Neuronal stem cell (in vitro differentiated cells): ENCODE measurements at regions not wholly inside any gene's neighbourhood (a gene's known extent, or its start where the extent isn't known, plus 50 kb on each side); places are given as distances from the start of the nearest gene placed in this dataset.
A peak's percentile ranks its signal among the peaks of the same experiment; 100 is the strongest.
"Not testable (repeated sequence)": the region's sequence is repeated elsewhere in the genome, so short reads cannot be mapped to it uniquely, and the experiment has no call there.

Experiments used
- DNase-seq: peaks from one replicate; pipeline ENCODE4 v3.0.0-alpha.2; 2013; ENCODE audit warnings: low spot score
- H2AFZ ChIP-seq: one replicate; pipeline ENCODE4 v1.6.1; 2013; ENCODE audit warnings: mild to moderate bottlenecking, low read length, inconsistent platforms
- H2AK5ac ChIP-seq: 2 replicates; pipeline ENCODE4 v1.6.1; 2013; ENCODE audit warnings: low read depth, mild to moderate bottlenecking, inconsistent platforms, low read length, moderate library complexity, mixed read lengths
- H2BK120ac ChIP-seq: 2 replicates; pipeline ENCODE4 v1.6.1; 2013; ENCODE audit warnings: low read depth, mild to moderate bottlenecking, inconsistent platforms, low read length, moderate library complexity, mixed read lengths
- H2BK12ac ChIP-seq: one replicate; pipeline ENCODE4 v1.6.1; 2013; ENCODE audit warnings: low read length, inconsistent platforms
- H2BK15ac ChIP-seq: 2 replicates; pipeline ENCODE4 v1.6.1; 2013; ENCODE audit warnings: mild to moderate bottlenecking, low read length, inconsistent platforms, mixed read lengths
- H2BK5ac ChIP-seq: one replicate; pipeline ENCODE4 v1.6.1; 2013; ENCODE audit warnings: inconsistent platforms, mild to moderate bottlenecking, low read length, moderate library complexity
- H3K14ac ChIP-seq: one replicate; pipeline ENCODE4 v1.6.1; 2013; ENCODE audit warnings: low read length, inconsistent platforms
- H3K18ac ChIP-seq: 2 replicates; pipeline ENCODE4 v1.6.1; 2013; ENCODE audit warnings: low read length, inconsistent platforms
- H3K23ac ChIP-seq: 2 replicates; pipeline ENCODE4 v1.6.1; 2013; ENCODE audit warnings: low read depth, mild to moderate bottlenecking, mixed read lengths, low read length, inconsistent platforms; ENCODE audit not compliant: poor library complexity
- H3K27ac ChIP-seq: replicated peaks from 3 replicates; pipeline ENCODE4 v1.5.1; 2013; ENCODE audit warnings: low read length, inconsistent platforms
- H3K27me3 ChIP-seq, 3 experiments: 2 replicates each; pipeline ENCODE4 v1.6.1; 2013; ENCODE audit warnings: low read length in 3 of 3, mild to moderate bottlenecking in 2 of 3, inconsistent platforms in 1 of 3, low read depth in 1 of 3, mixed read lengths in 1 of 3, moderate library complexity in 1 of 3; ENCODE audit not compliant: control insufficient read depth in 3 of 3, insufficient read depth in 3 of 3
- H3K36me3 ChIP-seq, 2 donors: replicated peaks in 1 of 2; 2 replicates each; pipeline ENCODE4 v1.6.1; 2013; ENCODE audit warnings: low read length in 2 of 2; ENCODE audit not compliant: control insufficient read depth in 2 of 2, insufficient read depth in 2 of 2
- H3K4ac ChIP-seq: 2 replicates; pipeline ENCODE4 v1.6.1; 2013; ENCODE audit warnings: inconsistent platforms, mild to moderate bottlenecking, low read length, moderate library complexity
- H3K4me1 ChIP-seq, 2 donors: 1 replicate in 1 of 2; 2 replicates in 1 of 2; pipeline ENCODE4 v1.6.1; 2013; ENCODE audit warnings: low read length in 2 of 2, low read depth in 1 of 2; ENCODE audit not compliant: control insufficient read depth in 2 of 2, insufficient read depth in 1 of 2
- H3K4me2 ChIP-seq: one replicate; pipeline ENCODE4 v1.6.1; 2013; ENCODE audit warnings: mild to moderate bottlenecking, low read length, inconsistent platforms; ENCODE audit not compliant: insufficient read depth, poor library complexity, severe bottlenecking
- H3K4me3 ChIP-seq, 2 donors: 2 replicates each; pipeline ENCODE4 v1.5.1; 2013; ENCODE audit warnings: low read length in 2 of 2, mild to moderate bottlenecking in 2 of 2, inconsistent platforms in 1 of 2, moderate library complexity in 1 of 2
- H3K79me1 ChIP-seq: one replicate; pipeline ENCODE4 v1.6.1; 2013; ENCODE audit warnings: low read depth, mild to moderate bottlenecking, inconsistent platforms, low read length, moderate library complexity
- H3K9ac ChIP-seq: one replicate; pipeline ENCODE4 v1.6.1; 2013; ENCODE audit warnings: mild to moderate bottlenecking, low read depth, low read length, inconsistent platforms; ENCODE audit not compliant: poor library complexity
- H3K9me3 ChIP-seq, 2 donors: replicated peaks in 1 of 2; 2 replicates each; pipeline versions ENCODE3 to v1.6.1; 2013; ENCODE audit warnings: low read length in 2 of 2, mild to moderate bottlenecking in 2 of 2, inconsistent platforms in 1 of 2, low read depth in 1 of 2, mixed read lengths in 1 of 2, moderate library complexity in 1 of 2; ENCODE audit not compliant: control insufficient read depth in 2 of 2, insufficient read depth in 1 of 2
- H4K8ac ChIP-seq: one replicate; pipeline ENCODE4 v1.6.1; 2013; ENCODE audit warnings: low read depth, mild to moderate bottlenecking, inconsistent platforms, low read length, moderate library complexity
- H4K91ac ChIP-seq: one replicate; pipeline ENCODE4 v1.6.1; 2013; ENCODE audit warnings: low read length, low read depth, mild to moderate bottlenecking, inconsistent platforms; ENCODE audit not compliant: poor library complexity
- WGBS, 2 donors: extraction: QIAGEN DNeasy Blood & Tissue Kit; methylation state at CpG; one replicate each; pipeline ENCODE4 v1.1.7; 2013; ENCODE audit warnings: missing lambda C conversion rate in 2 of 2, mixed read lengths in 1 of 2; ENCODE audit not compliant: insufficient read length in 2 of 2, insufficient replicate concordance in 1 of 2; ENCODE audit errors: extremely low coverage in 2 of 2; 5-methylcytosine and 5-hydroxymethylcytosine counted together

GRCh38 chr2:91422102-91422501, 2730.6 kb downstream of the RPIA start:
- not testable (repeated sequence) for H3K27ac ChIP-seq, H2BK15ac ChIP-seq, H3K9ac ChIP-seq, H3K27me3 ChIP-seq, H3K4me2 ChIP-seq, DNase-seq, H4K91ac ChIP-seq, H3K18ac ChIP-seq, H2BK5ac ChIP-seq, H3K14ac ChIP-seq, H2BK120ac ChIP-seq, H3K9me3 ChIP-seq, H3K4me3 ChIP-seq, H3K4ac ChIP-seq, H2BK12ac ChIP-seq, H3K4me1 ChIP-seq, H3K23ac ChIP-seq, H4K8ac ChIP-seq, H3K36me3 ChIP-seq, H2AK5ac ChIP-seq, H3K79me1 ChIP-seq, H2AFZ ChIP-seq
- WGBS, 2 donors = no CpG with 5 or more reads among the region's 19 CpGs

GRCh38 chr2:91427148-91427547, 2735.7 kb downstream of the RPIA start:
- not testable (repeated sequence) for H3K4me1 ChIP-seq, DNase-seq, H3K4me3 ChIP-seq, H4K8ac ChIP-seq, H3K4me2 ChIP-seq, H3K27ac ChIP-seq, H2AFZ ChIP-seq, H3K9ac ChIP-seq, H3K79me1 ChIP-seq, H2BK5ac ChIP-seq, H3K36me3 ChIP-seq, H3K27me3 ChIP-seq, H4K91ac ChIP-seq, H2BK15ac ChIP-seq, H3K4ac ChIP-seq, H3K14ac ChIP-seq, H3K23ac ChIP-seq, H2BK12ac ChIP-seq, H2AK5ac ChIP-seq, H2BK120ac ChIP-seq, H3K9me3 ChIP-seq, H3K18ac ChIP-seq
- WGBS, 2 donors = no CpG with 5 or more reads among the region's 1 CpG

- H2AFZ ChIP-seq, H3K23ac ChIP-seq, H3K27ac ChIP-seq, H2AK5ac ChIP-seq, H3K4me1 ChIP-seq, H3K4ac ChIP-seq, H2BK12ac ChIP-seq, H3K9ac ChIP-seq, H3K14ac ChIP-seq, H3K4me3 ChIP-seq, H3K79me1 ChIP-seq, H2BK15ac ChIP-seq, H3K18ac ChIP-seq, H2BK5ac ChIP-seq, H3K36me3 ChIP-seq, H3K9me3 ChIP-seq, H4K91ac ChIP-seq, DNase-seq, H2BK120ac ChIP-seq, H4K8ac ChIP-seq: not testable (repeated sequence)
- WGBS, 2 donors = no CpG with 5 or more reads among the region's 29 CpGs
- peak overlapping the region; percentile 69 for H3K4me2 ChIP-seq
- H3K27me3 ChIP-seq = peaks cover 0 to 16% (median 6%) of the 10 kb centered on the region in 3 experiments
Measured at GRCh38 chr2:91441932-91442245, 2750.4 kb downstream of the RPIA start.

GRCh38 chr2:91442246-91442905, 2750.9 kb downstream of the RPIA start:
- peak overlapping the region in 1 of 2 donors; percentile 68 for H3K4me3 ChIP-seq
- peak overlapping the region; percentile 28 for H2AK5ac ChIP-seq
- H3K4me1 ChIP-seq = no peaks in the 10 kb centered on the region
- H2BK5ac ChIP-seq = peak overlapping the region; percentile 66
- no peak overlapping the region for H2BK12ac ChIP-seq
- no peaks in the 10 kb centered on the region for H3K79me1 ChIP-seq
- peak overlapping the region; percentile 69 for H3K4me2 ChIP-seq
- H3K9ac ChIP-seq = no peak overlapping the region
- H4K91ac ChIP-seq = no peak overlapping the region
- peaks cover 0 to 16% (median 6%) of the 10 kb centered on the region in 3 experiments for H3K27me3 ChIP-seq
- no peak overlapping the region for H3K27ac ChIP-seq
- peaks cover 0 to 1% of the 10 kb centered on the region in 2 donors for H3K9me3 ChIP-seq
- peak overlapping the region; percentile 81 for H2BK120ac ChIP-seq
- no peak overlapping the region for H3K14ac ChIP-seq
- WGBS, 2 donors = no CpG with 5 or more reads among the region's 82 CpGs
- peak overlapping the region; percentile 80 for H3K18ac ChIP-seq
- DNase-seq = no peak
- H3K36me3 ChIP-seq = no peaks in the 10 kb centered on the region
- H4K8ac ChIP-seq = no peak overlapping the region
- no peak overlapping the region for H3K4ac ChIP-seq
- peak overlapping the region; percentile 80 for H3K23ac ChIP-seq
- H2AFZ ChIP-seq = no peak overlapping the region
- no peak overlapping the region for H2BK15ac ChIP-seq
